NCI-H526 (cell line): ENCODE measurements at regions not wholly inside any gene's neighbourhood (a gene's known extent, or its start where the extent isn't known, plus 50 kb on each side); places are given as distances from the start of the nearest gene placed in this dataset.
A peak's percentile ranks its signal among the peaks of the same experiment; 100 is the strongest.

ENCODE experiments used
- DNase-seq, 2 experiments: peaks; one replicate each; lab custom pipeline; 2025; lab: John Stamatoyannopoulos, UW

GRCh38 chr6:169847901-169848311 lies 96.5 kb downstream of the ERMARD start:
- no peak for DNase-seq

DNA sequence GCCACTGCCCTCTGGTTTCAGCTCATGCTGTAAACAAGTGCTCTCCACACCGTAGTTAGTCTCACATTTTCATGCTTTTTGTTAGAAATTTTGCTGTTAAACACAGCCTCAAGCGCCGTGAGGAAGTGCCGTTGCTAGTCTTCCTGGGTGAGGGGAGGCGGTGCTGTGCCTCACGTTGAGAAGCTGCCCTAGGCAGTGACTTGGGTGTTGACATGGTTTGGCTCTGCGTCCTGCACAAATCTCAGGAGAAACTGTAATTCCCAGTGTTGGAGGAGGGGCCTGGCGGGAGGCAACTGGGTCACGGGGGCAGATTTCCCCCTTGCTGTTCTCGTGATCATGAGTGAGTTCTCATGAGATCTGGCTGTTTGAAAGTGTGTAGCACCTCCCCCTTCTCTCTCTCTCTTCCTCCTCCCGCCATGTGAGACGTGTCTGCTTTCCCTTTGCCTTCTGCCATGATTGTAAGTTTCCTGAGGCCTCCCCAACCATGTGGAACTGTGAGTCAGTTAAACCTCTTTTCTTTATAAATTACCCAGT lies 95.8 kb downstream of the ERMARD start:
- DNase-seq, result no peak

GRCh38 chr6:169846286-169847056 lies 95.0 kb downstream of the ERMARD start:
- DNase-seq, result no peak

DNA sequence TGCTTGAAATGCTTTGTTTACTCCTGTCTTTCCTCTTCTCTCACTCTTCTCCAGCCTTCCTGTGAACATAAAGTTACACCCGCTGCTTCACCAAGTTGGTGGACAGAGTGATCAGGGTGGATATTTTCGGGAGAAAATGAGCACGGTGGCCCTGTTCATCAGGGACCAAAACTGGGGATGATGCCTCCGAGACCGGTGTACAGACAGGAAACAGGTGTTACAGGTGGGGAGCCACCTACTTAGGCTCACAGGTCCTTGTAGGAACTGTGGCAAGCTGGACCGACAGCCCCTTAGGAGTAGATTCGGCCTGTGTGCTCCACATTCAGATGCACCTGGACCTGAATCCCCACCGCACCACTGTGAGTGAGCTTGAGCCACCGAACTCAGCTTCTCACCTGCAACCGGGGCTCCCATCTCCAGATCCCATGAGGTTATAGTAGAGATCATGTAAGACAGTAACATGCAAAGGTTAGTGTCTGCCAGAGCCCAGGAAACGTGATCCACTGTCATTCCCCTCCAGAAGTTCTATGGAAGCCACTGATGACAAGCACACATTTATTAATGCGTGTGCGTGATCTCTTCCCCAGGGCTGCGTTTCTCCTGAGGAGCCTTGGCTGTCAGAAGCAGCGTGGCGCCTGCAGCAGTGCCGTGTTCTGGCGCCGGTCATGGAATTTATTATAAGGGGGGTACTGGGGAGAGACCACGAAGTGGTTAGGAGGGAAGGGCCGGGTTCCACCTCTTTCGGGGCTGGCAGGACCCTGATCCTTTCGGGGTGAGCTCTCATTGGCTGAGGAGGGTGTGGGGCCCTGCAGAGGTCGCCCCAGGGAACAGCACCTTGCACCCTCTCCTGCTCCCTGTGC lies 94.2 kb downstream of the ERMARD start:
- peak in 1 of 2 experiments; percentile 33 for DNase-seq

DNA sequence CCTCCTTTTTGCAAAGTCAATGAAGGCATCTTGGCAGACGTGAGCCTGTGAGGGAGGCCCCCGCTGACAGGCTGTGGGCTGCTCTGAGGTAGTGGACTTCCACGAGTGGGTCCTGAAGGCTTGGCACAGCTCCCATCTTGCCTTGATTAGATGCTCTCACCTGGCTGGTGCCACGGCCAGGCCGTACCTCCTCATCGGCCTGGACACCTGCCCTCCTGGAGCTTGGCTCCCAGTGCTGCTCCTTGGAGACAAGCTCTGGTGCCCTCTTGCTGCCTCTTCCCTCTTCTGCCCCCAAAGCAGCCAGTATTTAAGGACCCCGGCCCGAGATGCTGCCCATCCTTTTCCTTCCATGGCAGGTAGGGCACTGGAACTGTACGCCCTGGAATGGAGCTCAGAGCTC lies 93.5 kb downstream of the ERMARD start:
- peak in 1 of 2 experiments; percentile 34 for DNase-seq

- no peak for DNase-seq
Measured at GRCh38 chr6:169843991-169844390, 92.6 kb downstream of the ERMARD start.

DNA sequence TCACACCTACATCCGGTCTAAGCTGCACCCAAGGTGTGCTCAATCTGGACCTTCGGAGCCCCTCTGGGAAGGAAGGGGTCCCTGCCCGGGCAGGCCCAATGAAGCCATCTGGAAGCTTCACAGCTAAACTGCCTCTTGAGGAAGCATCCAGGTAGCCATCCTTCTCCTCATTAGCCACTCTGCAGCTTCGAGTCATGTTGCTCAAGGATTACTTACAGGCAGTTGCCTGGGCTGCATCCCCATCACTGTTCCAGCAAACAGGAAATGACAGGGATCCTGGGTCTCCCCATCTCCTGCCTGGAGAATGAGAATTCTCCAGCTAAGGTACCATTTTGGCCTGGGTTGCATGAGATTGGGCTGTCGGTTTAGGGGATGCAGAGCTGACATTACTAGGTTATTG lies 91.7 kb downstream of the ERMARD start:
- no peak for DNase-seq

DNA sequence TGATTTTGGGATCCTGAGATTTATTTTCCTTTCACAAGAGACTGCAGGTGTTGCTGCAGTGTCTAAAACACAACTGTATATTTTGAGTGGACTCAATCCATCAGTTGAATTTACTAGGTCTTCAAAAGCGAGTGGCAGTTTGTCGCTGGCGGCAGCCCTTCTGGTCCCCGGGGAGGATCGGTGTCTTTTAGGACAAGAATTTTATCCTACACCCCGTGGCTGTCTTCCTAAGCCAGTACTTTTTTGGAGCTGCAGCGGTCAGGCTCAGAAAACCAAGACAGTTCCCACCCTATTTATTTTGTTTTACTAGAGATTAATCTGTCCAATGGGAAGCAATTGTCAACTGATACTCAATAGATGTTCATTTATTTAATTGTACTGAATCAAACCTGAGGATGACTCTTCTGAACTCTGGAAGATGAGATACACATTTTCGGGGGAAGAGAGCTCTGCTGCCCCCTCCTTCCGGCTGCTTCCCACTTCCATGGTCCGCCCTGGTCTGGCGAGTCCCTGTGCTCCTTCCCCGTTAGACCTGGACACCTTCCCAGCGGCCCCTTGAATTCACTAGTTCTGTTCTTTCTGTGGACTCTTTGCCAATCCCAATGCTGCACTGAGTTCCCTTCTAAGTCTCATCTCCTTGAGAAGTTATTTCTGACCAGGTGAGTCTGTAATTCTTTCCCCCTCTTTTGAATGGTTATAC lies 90.6 kb downstream of the ERMARD start:
- DNase-seq, result no peak

DNA sequence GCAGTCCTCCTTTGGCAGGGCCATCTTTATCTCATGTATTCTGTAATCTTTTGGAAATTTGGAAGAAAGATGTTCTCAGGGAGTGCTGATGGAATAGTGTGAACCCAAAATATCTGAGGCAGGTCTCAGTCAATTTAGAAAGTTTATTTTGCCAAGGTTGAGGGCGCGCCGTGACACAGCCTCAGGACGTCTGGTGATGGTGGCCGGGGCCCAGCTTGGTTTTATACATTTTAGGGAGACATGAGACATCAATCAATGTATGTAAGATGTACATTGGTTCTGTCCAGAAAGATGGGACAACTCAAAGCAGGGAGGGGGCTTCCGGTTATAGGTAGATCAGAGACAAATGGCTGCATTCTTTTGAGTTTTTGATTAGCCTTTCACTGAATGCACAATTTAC lies 89.8 kb downstream of the ERMARD start:
- no peak for DNase-seq

GRCh38 chr6:169839898-169840631 lies 88.6 kb downstream of the ERMARD start:
- no peak for DNase-seq

- no peak for DNase-seq
Measured at GRCh38 chr6:169839493-169839892, 88.1 kb downstream of the ERMARD start.

DNA sequence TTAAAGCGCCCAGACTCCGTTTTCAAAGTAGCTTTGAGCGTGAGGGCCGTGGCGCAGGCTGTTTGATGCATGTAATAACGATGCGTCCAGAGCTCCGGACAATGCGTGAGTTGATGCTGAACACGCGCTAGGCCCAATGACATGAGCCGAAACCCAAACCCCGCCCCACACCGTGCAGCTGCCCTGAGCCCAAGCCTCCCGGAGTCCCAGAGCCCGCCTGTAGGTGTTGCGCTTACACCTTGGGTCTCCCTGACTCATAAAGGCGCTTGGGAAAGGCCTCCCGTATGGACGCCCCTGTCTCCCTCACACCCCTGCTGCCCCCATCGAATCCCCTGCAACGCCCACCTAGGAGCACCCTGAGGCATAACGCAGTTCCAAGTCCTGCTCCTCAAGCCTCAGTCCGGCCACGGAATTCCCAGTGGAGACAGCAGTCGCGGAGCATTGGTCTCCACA lies 87.6 kb downstream of the ERMARD start:
- peak; percentile 80 to 89 for DNase-seq

GRCh38 chr6:169838346-169839028 lies 87.1 kb downstream of the ERMARD start:
- no peak for DNase-seq

- DNase-seq, result no peak
Measured at GRCh38 chr6:169837529-169838250, 86.3 kb downstream of the ERMARD start.

GRCh38 chr6:169833258-169833794 lies 81.9 kb downstream of the ERMARD start:
- no peak for DNase-seq

GRCh38 chr6:169832247-169832948 lies 81.0 kb downstream of the ERMARD start:
- no peak for DNase-seq

- peak; percentile 11 to 85 for DNase-seq
Measured at GRCh38 chr6:169831450-169832246, 80.2 kb downstream of the ERMARD start.
